HEK293 (cell line): ENCODE measurements at regions not wholly inside any gene's neighbourhood (a gene's known extent, or its start where the extent isn't known, plus 50 kb on each side); places are given as distances from the start of the nearest gene placed in this dataset.

Source experiments
- CTCF ChIA-PET: fragments of 350-600 bp; formaldehyde crosslinking; extraction: SDS; loops from one replicate; lab custom pipeline; 2021; ENCODE audit warnings: antibody characterized with exemption; lab: Yijun Ruan, JAX
- POLR2A ChIA-PET: fragments of 300-600 bp; formaldehyde crosslinking; extraction: SDS; loops from one replicate; lab custom pipeline; 2020; ENCODE audit warnings: antibody characterized with exemption, inconsistent platforms; lab: Yijun Ruan, JAX
- H3K27ac ChIP-seq: fragments of 200-500 bp; sonication (Bioruptor generic); 2 replicates; pipeline ENCODE4 v1.5.1; 2014; ENCODE audit warnings: low read depth, low read length, control low read depth, inconsistent platforms; ENCODE audit errors: extremely low read depth
- H3K36me3 ChIP-seq, 2 experiments: fragments of 200-500 bp in 1 of 2; sonication (Bioruptor generic) in 1 of 2; 1 replicate in 1 of 2; 2 replicates in 1 of 2; pipeline ENCODE4 v1.5.1; 2014 to 2017; ENCODE audit warnings: inconsistent platforms in 2 of 2, low read length in 2 of 2; ENCODE audit not compliant: control insufficient read depth in 2 of 2, insufficient read depth in 1 of 2
- H3K4me1 ChIP-seq: fragments of 200-500 bp; sonication (Bioruptor generic); 2 replicates; pipeline ENCODE4 v1.5.1; 2014; ENCODE audit warnings: mild to moderate bottlenecking, low read length, inconsistent platforms; ENCODE audit not compliant: control insufficient read depth, insufficient read depth
- H3K4me3 ChIP-seq: 2 replicates; pipeline ENCODE4 v1.5.1; 2011; ENCODE audit warnings: low read depth, mild to moderate bottlenecking, control low read depth, low read length, moderate library complexity
- H3K9me3 ChIP-seq: fragments of 200-500 bp; sonication (Bioruptor generic); 2 replicates; pipeline ENCODE4 v1.5.1; 2014; ENCODE audit warnings: low read depth, low read length, inconsistent platforms; ENCODE audit not compliant: control insufficient read depth, insufficient read depth
- ATF2 ChIP-seq: fragments of 450-650 bp; formaldehyde crosslinking; IDR thresholded peaks from 2 replicates; pipeline ENCODE4 v1.5.1; 2016; ENCODE audit warnings: missing biosample characterization, missing genetic modification characterization, low read depth
- BCL11A ChIP-seq: fragments of 450-650 bp; formaldehyde crosslinking; IDR thresholded peaks from 2 replicates; pipeline ENCODE4 v1.5.1; 2016; ENCODE audit warnings: low read depth, missing biosample characterization, missing genetic modification characterization
- ELK4 ChIP-seq: IDR thresholded peaks from 2 replicates; pipeline ENCODE4 v1.6.1; 2011; ENCODE audit warnings: mild to moderate bottlenecking, low read depth, low read length, borderline replicate concordance
- GLI2 ChIP-seq: fragments of 450-650 bp; formaldehyde crosslinking; IDR thresholded peaks from 2 replicates; pipeline ENCODE4; 2017; ENCODE audit warnings: missing biosample characterization, missing genetic modification characterization, low read depth, borderline replicate concordance
- GLI4 ChIP-seq: fragments of 450-650 bp; formaldehyde crosslinking; IDR thresholded peaks from 2 replicates; pipeline ENCODE4 v1.5.1; 2016; ENCODE audit warnings: missing biosample characterization, missing genetic modification characterization
- HOXA7 ChIP-seq: sonication (generic); formaldehyde crosslinking; IDR thresholded peaks from 2 replicates; pipeline ENCODE4 v1.8.1; 2022; ENCODE audit warnings: missing genetic modification reagents, borderline replicate concordance
- HOXD13 ChIP-seq: sonication (generic); formaldehyde crosslinking; IDR thresholded peaks from 2 replicates; pipeline ENCODE4 v1.8.0; 2022; ENCODE audit warnings: missing genetic modification reagents, borderline replicate concordance
- IKZF3 ChIP-seq: fragments of 450-650 bp; IDR thresholded peaks from 2 replicates; pipeline ENCODE4 v1.5.0; 2018; ENCODE audit warnings: missing biosample characterization, mild to moderate bottlenecking, missing genetic modification characterization, moderate library complexity
- KLF16 ChIP-seq: fragments of 450-650 bp; formaldehyde crosslinking; IDR thresholded peaks from 2 replicates; pipeline ENCODE4 v1.5.1; 2017; ENCODE audit warnings: missing biosample characterization, missing genetic modification characterization
- MYNN ChIP-seq: fragments of 450-650 bp; formaldehyde crosslinking; IDR thresholded peaks from 2 replicates; pipeline ENCODE4 v1.5.1; 2016; ENCODE audit warnings: missing biosample characterization, missing genetic modification characterization, borderline replicate concordance
- REST ChIP-seq: fragments of 450-650 bp; formaldehyde crosslinking; IDR thresholded peaks from 2 replicates; pipeline ENCODE4 v1.5.1; 2016; ENCODE audit warnings: missing biosample characterization, missing genetic modification characterization
- SCRT1 ChIP-seq: fragments of 450-650 bp; formaldehyde crosslinking; IDR thresholded peaks from 2 replicates; pipeline ENCODE4 v1.5.1; 2016; ENCODE audit warnings: missing biosample characterization, missing genetic modification characterization, borderline replicate concordance
- SETDB1 ChIP-seq: IDR thresholded peaks from one replicate; pipeline ENCODE4 v1.6.1; 2017; ENCODE audit warnings: mild to moderate bottlenecking, low read length, moderate library complexity, mixed read lengths; ENCODE audit not compliant: insufficient read length
- ZBTB6 ChIP-seq: fragments of 450-650 bp; formaldehyde crosslinking; IDR thresholded peaks from 2 replicates; pipeline ENCODE4 v1.5.1; 2017; ENCODE audit warnings: missing biosample characterization, missing genetic modification characterization
- ZNF214 ChIP-seq: fragments of 450-650 bp; formaldehyde crosslinking; IDR thresholded peaks from 2 replicates; pipeline ENCODE4 v1.5.1; 2017; ENCODE audit warnings: missing biosample characterization, mild to moderate bottlenecking, missing genetic modification characterization, borderline replicate concordance
- ZNF223 ChIP-seq: fragments of 450-650 bp; formaldehyde crosslinking; IDR thresholded peaks from 2 replicates; pipeline ENCODE4 v1.5.1; 2016; ENCODE audit warnings: missing biosample characterization, missing genetic modification characterization
- ZNF24 ChIP-seq: fragments of 450-650 bp; formaldehyde crosslinking; IDR thresholded peaks from 2 replicates; pipeline ENCODE4 v1.5.1; 2016; ENCODE audit warnings: missing biosample characterization, missing genetic modification characterization
- ZNF324 ChIP-seq: fragments of 450-650 bp; formaldehyde crosslinking; IDR thresholded peaks from 2 replicates; pipeline ENCODE4 v1.5.1; 2016; ENCODE audit warnings: missing biosample characterization, missing genetic modification characterization
- ZNF335 ChIP-seq: fragments of 450-650 bp; formaldehyde crosslinking; conservative IDR thresholded peaks from 2 replicates; pipeline ENCODE4 v1.5.1; 2016; ENCODE audit warnings: missing biosample characterization, missing genetic modification characterization
- ZNF391 ChIP-seq: fragments of 450-650 bp; formaldehyde crosslinking; IDR thresholded peaks from 2 replicates; pipeline ENCODE4 v1.5.1; 2016; ENCODE audit warnings: low read depth, missing biosample characterization, missing genetic modification characterization, borderline replicate concordance
- ZNF510 ChIP-seq: fragments of 450-650 bp; formaldehyde crosslinking; IDR thresholded peaks from 2 replicates; pipeline ENCODE4 v1.5.1; 2018; ENCODE audit warnings: mild to moderate bottlenecking, missing genetic modification characterization, missing biosample characterization; ENCODE audit not compliant: insufficient replicate concordance
- ZNF558 ChIP-seq: fragments of 450-650 bp; formaldehyde crosslinking; IDR thresholded peaks from 2 replicates; pipeline ENCODE4 v1.5.1; 2016; ENCODE audit warnings: missing biosample characterization, missing genetic modification characterization
- ZNF561 ChIP-seq: fragments of 450-650 bp; IDR thresholded peaks from 2 replicates; pipeline ENCODE4 v1.5.1; 2018; ENCODE audit warnings: missing biosample characterization, missing genetic modification characterization, borderline replicate concordance
- ZNF580 ChIP-seq: fragments of 450-650 bp; formaldehyde crosslinking; IDR thresholded peaks from 2 replicates; pipeline ENCODE4 v1.5.1; 2016; ENCODE audit warnings: missing biosample characterization, missing genetic modification characterization
- ZNF626 ChIP-seq: fragments of 450-650 bp; sonication (Bioruptor Pico); formaldehyde crosslinking; IDR thresholded peaks from 2 replicates; pipeline ENCODE4 v1.5.1; 2018; ENCODE audit warnings: missing biosample characterization, missing genetic modification characterization, inconsistent platforms
- ZNF645 ChIP-seq: fragments of 450-650 bp; formaldehyde crosslinking; IDR thresholded peaks from 2 replicates; pipeline ENCODE4; 2016; ENCODE audit warnings: missing biosample characterization, missing genetic modification characterization
- ZNF677 ChIP-seq: fragments of 450-650 bp; IDR thresholded peaks from 2 replicates; pipeline ENCODE4 v1.5.0; 2018; ENCODE audit warnings: missing biosample characterization, mild to moderate bottlenecking, missing genetic modification characterization, moderate library complexity
- ZNF776 ChIP-seq: fragments of 450-650 bp; formaldehyde crosslinking; IDR thresholded peaks from 2 replicates; pipeline ENCODE4 v1.5.0; 2017; ENCODE audit warnings: missing biosample characterization, missing genetic modification characterization, borderline replicate concordance
- ZNF791 ChIP-seq: fragments of 450-650 bp; formaldehyde crosslinking; IDR thresholded peaks from 2 replicates; pipeline ENCODE4 v1.5.1; 2016; ENCODE audit warnings: missing biosample characterization, missing genetic modification characterization

GRCh38 chr4:144580430-144580829 lies 65.5 kb upstream of the HHIP start (continued):
- TF ChIP-seq HOXA7 (no peak), HOXD13 (no peak), ZNF776 (no peak), ZNF561 (tag by site-specific recombination) (no peak), ZNF324 (tag by site-specific recombination) (no peak), ZNF791 (tag by site-specific recombination) (no peak), SCRT1 (tag by site-specific recombination) (no peak), ZNF24 (tag by site-specific recombination) (no peak), ZNF626 (tag by site-specific recombination) (no peak), KLF16 (no peak)
- TF ChIP-seq, all 188 proteins: peak for 0

GRCh38 chr4:144582105-144582850 lies 63.7 kb upstream of the HHIP start:
- CTCF ChIA-PET, result no interaction called here
- TF ChIP-seq BCL11A (tag by site-specific recombination) (no peak), ATF2 (tag by site-specific recombination) (no peak), ZNF558 (tag by site-specific recombination) (no peak), ZBTB6 (tag by site-specific recombination) (no peak), GLI2 (tag by site-specific recombination) (no peak), ZNF335 (tag by site-specific recombination) (no peak), MYNN (tag by site-specific recombination) (no peak), ZNF510 (no peak), ZNF214 (tag by site-specific recombination) (no peak), IKZF3 (tag by site-specific recombination) (no peak), SETDB1 (no peak), ZNF580 (tag by site-specific recombination) (no peak), ZNF645 (tag by site-specific recombination) (no peak), ZNF223 (tag by site-specific recombination) (no peak), REST (tag by site-specific recombination) (no peak), ZNF677 (no peak), ZNF391 (no peak), GLI4 (tag by site-specific recombination) (no peak), ELK4 (no peak), ZNF626 (tag by site-specific recombination) (no peak)
- H3K27ac ChIP-seq, result no peak overlapping the region
- H3K9me3 ChIP-seq, result no peaks in the 10 kb centered on the region
- no peak overlapping the region for H3K4me3 ChIP-seq
- POLR2A ChIA-PET, result no interaction called here
- H3K36me3 ChIP-seq, result no peaks in the 10 kb centered on the region
- H3K4me1 ChIP-seq, result no peaks in the 10 kb centered on the region
